ENCODE measurements at regions not wholly inside any gene's neighbourhood (a gene's known extent, or its start where the extent isn't known, plus 50 kb on each side); places are given as distances from the start of the nearest gene placed in this dataset.

DNA sequence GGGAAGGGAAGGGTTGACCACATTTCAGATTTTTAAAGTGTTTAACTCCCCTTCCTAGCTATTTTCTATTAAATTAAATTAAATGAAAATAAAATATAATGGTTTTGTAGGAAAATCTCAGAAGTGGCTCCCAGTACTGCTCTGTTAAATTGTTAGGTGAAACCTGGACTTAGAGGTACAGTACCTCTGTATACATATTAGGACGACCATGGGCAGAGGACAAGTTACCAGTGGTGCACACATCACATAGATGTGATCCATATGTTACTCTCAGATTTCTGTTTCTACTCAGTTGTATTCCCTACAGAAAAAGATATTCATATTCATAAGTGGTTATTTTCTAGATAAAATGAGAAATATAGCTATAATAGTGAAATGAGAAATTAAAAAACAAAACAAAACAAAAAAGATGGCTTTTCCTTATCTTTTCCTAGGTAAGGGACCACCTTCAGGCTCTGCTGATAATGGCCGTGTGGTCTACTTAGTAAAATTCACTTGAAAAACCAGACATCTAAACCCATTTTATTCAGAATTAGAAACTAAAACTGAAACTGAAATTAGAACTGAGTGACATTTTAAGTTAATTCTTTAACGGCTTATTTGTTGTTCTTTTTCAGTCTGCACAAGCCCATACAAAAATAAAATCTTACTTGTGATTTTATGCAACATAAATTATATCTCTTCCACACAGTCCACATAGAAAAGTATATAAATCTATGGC is 832.5 kb upstream of the CHAC2 start:
- TF ChIP-seq, protein P1, sequence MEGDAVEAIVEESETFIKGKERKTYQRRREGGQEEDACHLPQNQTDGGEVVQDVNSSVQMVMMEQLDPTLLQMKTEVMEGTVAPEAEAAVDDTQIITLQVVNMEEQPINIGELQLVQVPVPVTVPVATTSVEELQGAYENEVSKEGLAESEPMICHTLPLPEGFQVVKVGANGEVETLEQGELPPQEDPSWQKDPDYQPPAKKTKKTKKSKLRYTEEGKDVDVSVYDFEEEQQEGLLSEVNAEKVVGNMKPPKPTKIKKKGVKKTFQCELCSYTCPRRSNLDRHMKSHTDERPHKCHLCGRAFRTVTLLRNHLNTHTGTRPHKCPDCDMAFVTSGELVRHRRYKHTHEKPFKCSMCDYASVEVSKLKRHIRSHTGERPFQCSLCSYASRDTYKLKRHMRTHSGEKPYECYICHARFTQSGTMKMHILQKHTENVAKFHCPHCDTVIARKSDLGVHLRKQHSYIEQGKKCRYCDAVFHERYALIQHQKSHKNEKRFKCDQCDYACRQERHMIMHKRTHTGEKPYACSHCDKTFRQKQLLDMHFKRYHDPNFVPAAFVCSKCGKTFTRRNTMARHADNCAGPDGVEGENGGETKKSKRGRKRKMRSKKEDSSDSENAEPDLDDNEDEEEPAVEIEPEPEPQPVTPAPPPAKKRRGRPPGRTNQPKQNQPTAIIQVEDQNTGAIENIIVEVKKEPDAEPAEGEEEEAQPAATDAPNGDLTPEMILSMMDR (IDR thresholded peaks at IDR 0.05) = no peak
- no peak for TF ChIP-seq POLR2A (IDR thresholded peaks at IDR 0.05)
- TF ChIP-seq POLR2AphosphoS5 (IDR thresholded peaks at IDR 0.05) = no peak
